ENCODE measurements at regions not wholly inside any gene's neighbourhood (a gene's known extent, or its start where the extent isn't known, plus 50 kb on each side); places are given as distances from the start of the nearest gene placed in this dataset.

GRCh38 chr5:30956251-30956650, 237.2 kb upstream of the CDH6 start:
- ATAC-seq (no peak), DNase-seq (no peak)
- Histone ChIP-seq H3K36me3 (no peaks in the 10 kb centered on the region), H3K27me3 (ENCODE audit: low read depth) (no peaks in the 10 kb centered on the region), H3K4me3 (no peak overlapping the region), H3K4me1 (no peaks in the 10 kb centered on the region), H3K9me3 (no peaks in the 10 kb centered on the region), H3K27ac (no peak overlapping the region)
- intact Hi-C loops (cut with DNase I) = no loop called here
- TF ChIP-seq, protein P1, sequence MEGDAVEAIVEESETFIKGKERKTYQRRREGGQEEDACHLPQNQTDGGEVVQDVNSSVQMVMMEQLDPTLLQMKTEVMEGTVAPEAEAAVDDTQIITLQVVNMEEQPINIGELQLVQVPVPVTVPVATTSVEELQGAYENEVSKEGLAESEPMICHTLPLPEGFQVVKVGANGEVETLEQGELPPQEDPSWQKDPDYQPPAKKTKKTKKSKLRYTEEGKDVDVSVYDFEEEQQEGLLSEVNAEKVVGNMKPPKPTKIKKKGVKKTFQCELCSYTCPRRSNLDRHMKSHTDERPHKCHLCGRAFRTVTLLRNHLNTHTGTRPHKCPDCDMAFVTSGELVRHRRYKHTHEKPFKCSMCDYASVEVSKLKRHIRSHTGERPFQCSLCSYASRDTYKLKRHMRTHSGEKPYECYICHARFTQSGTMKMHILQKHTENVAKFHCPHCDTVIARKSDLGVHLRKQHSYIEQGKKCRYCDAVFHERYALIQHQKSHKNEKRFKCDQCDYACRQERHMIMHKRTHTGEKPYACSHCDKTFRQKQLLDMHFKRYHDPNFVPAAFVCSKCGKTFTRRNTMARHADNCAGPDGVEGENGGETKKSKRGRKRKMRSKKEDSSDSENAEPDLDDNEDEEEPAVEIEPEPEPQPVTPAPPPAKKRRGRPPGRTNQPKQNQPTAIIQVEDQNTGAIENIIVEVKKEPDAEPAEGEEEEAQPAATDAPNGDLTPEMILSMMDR (IDR thresholded peaks at IDR 0.05) = no peak

DNA sequence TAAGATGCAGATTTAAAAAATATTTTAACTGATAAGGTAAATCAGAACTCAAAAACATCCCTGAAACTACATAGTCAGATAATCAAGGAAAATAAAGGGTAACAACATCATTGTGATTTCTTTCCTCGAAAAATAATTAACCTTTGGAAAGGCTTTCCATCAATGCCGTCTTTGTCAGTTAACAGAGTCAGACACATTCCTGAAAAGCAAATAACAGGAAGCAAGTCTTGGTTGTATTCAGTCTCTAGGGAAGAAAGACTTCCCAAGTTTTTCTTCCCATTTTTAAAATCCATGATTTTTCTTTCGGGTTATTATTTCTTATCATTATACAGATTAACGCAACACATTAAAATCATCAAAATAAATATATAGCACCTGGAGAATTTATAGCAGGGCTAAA, 256.4 kb upstream of the CDH6 start:
- Histone ChIP-seq H3K27ac (no peak overlapping the region), H3K36me3 (no peaks in the 10 kb centered on the region), H3K9me3 (no peaks in the 10 kb centered on the region), H3K27me3 (ENCODE audit: low read depth) (no peaks in the 10 kb centered on the region), H3K4me3 (no peak overlapping the region), H3K4me1 (no peaks in the 10 kb centered on the region)
- intact Hi-C loops (cut with DNase I) = no loop called here
- ATAC-seq (no peak), DNase-seq (no peak)
- TF ChIP-seq, protein P1 (IDR thresholded peaks at IDR 0.05) = no peak

DNA sequence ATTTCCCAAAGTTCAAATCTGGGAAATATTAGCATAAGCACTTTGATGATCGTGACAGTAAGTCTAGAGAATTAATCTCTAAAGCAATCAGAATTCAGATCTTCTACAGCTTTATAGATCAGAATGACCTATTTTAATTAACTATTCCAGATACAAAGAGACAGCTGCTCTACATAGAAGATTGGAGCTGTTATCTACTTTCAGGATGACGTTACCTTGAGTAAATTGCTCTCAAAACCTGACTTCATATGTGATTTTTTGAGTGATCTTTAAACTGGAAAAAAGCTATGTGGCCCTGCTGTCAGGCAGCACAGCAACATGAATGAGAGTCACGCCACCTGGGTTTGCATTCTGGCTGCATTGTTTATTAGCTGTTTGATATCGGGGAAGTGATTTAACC, 259.9 kb upstream of the CDH6 start:
- ATAC-seq = no peak
- Histone ChIP-seq H3K36me3 (no peaks in the 10 kb centered on the region), H3K4me1 (no peaks in the 10 kb centered on the region), H3K27ac (no peak overlapping the region), H3K9me3 (no peaks in the 10 kb centered on the region), H3K27me3 (ENCODE audit: low read depth) (no peaks in the 10 kb centered on the region), H3K4me3 (no peak overlapping the region)
- intact Hi-C loops (cut with DNase I) = no loop called here
- no peak for DNase-seq
- TF ChIP-seq, protein P1 (IDR thresholded peaks at IDR 0.05) = no peak

- H3K27ac ChIP-seq = no peak overlapping the region
- ATAC-seq (no peak), DNase-seq (no peak)
- no peaks in the 10 kb centered on the region for H3K36me3 ChIP-seq
- H3K27me3 ChIP-seq (ENCODE audit: low read depth) = no peaks in the 10 kb centered on the region
- H3K4me1 ChIP-seq = no peaks in the 10 kb centered on the region
- H3K4me3 ChIP-seq = no peak overlapping the region
- TF ChIP-seq, protein P1 (IDR thresholded peaks at IDR 0.05) = no peak
- no peaks in the 10 kb centered on the region for H3K9me3 ChIP-seq
- intact Hi-C loops (cut with DNase I) = no loop called here
These were observed 261.0 kb upstream of the CDH6 start for GRCh38 chr5:30932273-30933017.

GRCh38 chr5:30930736-30931135, 262.8 kb upstream of the CDH6 start:
- Histone ChIP-seq H3K9me3 (no peaks in the 10 kb centered on the region), H3K27ac (no peak overlapping the region), H3K27me3 (ENCODE audit: low read depth) (no peaks in the 10 kb centered on the region), H3K4me3 (no peak overlapping the region), H3K36me3 (no peaks in the 10 kb centered on the region), H3K4me1 (no peaks in the 10 kb centered on the region)
- no peak for ATAC-seq
- TF ChIP-seq, protein P1 (IDR thresholded peaks at IDR 0.05) = no peak
- DNase-seq = no peak
- intact Hi-C loops (cut with DNase I) = no loop called here
